Aorta (tissue), 5 donors: ENCODE measurements at regions not wholly inside any gene's neighbourhood (a gene's known extent, or its start where the extent isn't known, plus 50 kb on each side); places are given as distances from the start of the nearest gene placed in this dataset.
A peak's percentile ranks its signal among the peaks of the same experiment; 100 is the strongest.

ENCODE experiments used
- ATAC-seq: fragments of 200-7000 bp; cut with Tn5 transposase; one replicate; pipeline ENCODE4 v1.9.1; 2022; ENCODE audit warnings: moderate library complexity; ENCODE audit not compliant: low FRiP score
- DNase-seq, 2 donors: peaks; one replicate each; pipeline ENCODE4 v3.0.0-alpha.2; 2020
- H3K27ac ChIP-seq, 2 donors: one replicate each; pipeline ENCODE4 v1.5.1; 2013; ENCODE audit warnings: low read length in 2 of 2, mild to moderate bottlenecking in 2 of 2, moderate library complexity in 2 of 2, control low read depth in 1 of 2, inconsistent platforms in 1 of 2, low read depth in 1 of 2
- H3K27me3 ChIP-seq, 2 donors: one replicate each; pipeline ENCODE4 v1.6.1; 2013; ENCODE audit warnings: control low read depth in 1 of 2, low read length in 1 of 2, mild to moderate bottlenecking in 1 of 2, moderate library complexity in 1 of 2; ENCODE audit not compliant: insufficient read depth in 2 of 2, control insufficient read depth in 1 of 2
- H3K36me3 ChIP-seq, 2 donors: one replicate each; pipeline ENCODE4 v1.6.1; 2013; ENCODE audit warnings: control low read depth in 1 of 2, low read length in 1 of 2, mild to moderate bottlenecking in 1 of 2; ENCODE audit not compliant: insufficient read depth in 2 of 2, control insufficient read depth in 1 of 2
- H3K4me1 ChIP-seq, 2 donors: one replicate each; pipeline ENCODE4 v1.6.1; 2013; ENCODE audit warnings: low read length in 2 of 2, control low read depth in 1 of 2, mild to moderate bottlenecking in 1 of 2, moderate library complexity in 1 of 2; ENCODE audit not compliant: insufficient read depth in 2 of 2, control insufficient read depth in 1 of 2
- H3K4me3 ChIP-seq, 2 donors: one replicate each; pipeline ENCODE4 v1.5.1; 2013; ENCODE audit warnings: low read length in 2 of 2, control low read depth in 1 of 2, mild to moderate bottlenecking in 1 of 2
- H3K9me3 ChIP-seq: one replicate; pipeline ENCODE4 v1.6.1; 2013; ENCODE audit warnings: mild to moderate bottlenecking, low read length; ENCODE audit not compliant: control insufficient read depth
- WGBS, 2 donors: extraction: QIAGEN DNeasy Blood & Tissue Kit; methylation state at CpG; one replicate each; pipeline ENCODE4 v1.1.7; 2013; 5-methylcytosine and 5-hydroxymethylcytosine counted together
- intact Hi-C, 2 donors: fragments of 100-400 bp; cut with DNase I; formaldehyde crosslinking; loops; one replicate each; pipeline versions ENCODE4 v1.14.2 to v1.15.0; 2022
- donor health status: healthy with polysubstance abuse.
- donor health status: Bipolar disorder and iron deficiency.
- donor health status: DM: no; HTN: no; CAD: no.
- donor health status: DM: no; HTN: no; CAD: no.
- donor health status: DM: yes; HTN: yes; CAD: no.

GRCh38 chr2:221102896-221103688 lies 469.0 kb downstream of the EPHA4 start:
- Histone ChIP-seq H3K9me3 (no peaks in the 10 kb centered on the region), H3K27ac (no peak overlapping the region), H3K4me3 (no peak overlapping the region), H3K36me3 (no peaks in the 10 kb centered on the region), H3K27me3 (no peaks in the 10 kb centered on the region), H3K4me1 (no peaks in the 10 kb centered on the region)
- WGBS, 2 donors, result 76 to 77% methylated on average over 6 of the region's 6 CpGs
- no peak for ATAC-seq
- intact Hi-C loops, result loop anchor here in 1 of 2 donors (5.0 to 10.0 kb wide), 2 partner anchors 122 to 469 kb away; partner anchors contain the start of gene EPHA4
- DNase-seq, result no peak

- Histone ChIP-seq H3K36me3 (no peaks in the 10 kb centered on the region), H3K4me3 (no peak overlapping the region), H3K27ac (peak overlapping the region in 1 of 2 donors; percentile 22), H3K27me3 (no peaks in the 10 kb centered on the region), H3K4me1 (no peaks in the 10 kb centered on the region), H3K9me3 (no peaks in the 10 kb centered on the region)
- 38 to 41% methylated on average over 5 of the region's 5 CpGs for WGBS, 2 donors
- DNase-seq (peak in 1 of 2 donors; percentile 46), ATAC-seq (peak; percentile 66)
- intact Hi-C loops, result loop anchor here in 1 of 2 donors (5.0 to 10.0 kb wide), 2 partner anchors 121 to 468 kb away; partner anchors contain the start of gene EPHA4
Observed at GRCh38 chr2:221103930-221104329, 468.2 kb downstream of the EPHA4 start.

DNA sequence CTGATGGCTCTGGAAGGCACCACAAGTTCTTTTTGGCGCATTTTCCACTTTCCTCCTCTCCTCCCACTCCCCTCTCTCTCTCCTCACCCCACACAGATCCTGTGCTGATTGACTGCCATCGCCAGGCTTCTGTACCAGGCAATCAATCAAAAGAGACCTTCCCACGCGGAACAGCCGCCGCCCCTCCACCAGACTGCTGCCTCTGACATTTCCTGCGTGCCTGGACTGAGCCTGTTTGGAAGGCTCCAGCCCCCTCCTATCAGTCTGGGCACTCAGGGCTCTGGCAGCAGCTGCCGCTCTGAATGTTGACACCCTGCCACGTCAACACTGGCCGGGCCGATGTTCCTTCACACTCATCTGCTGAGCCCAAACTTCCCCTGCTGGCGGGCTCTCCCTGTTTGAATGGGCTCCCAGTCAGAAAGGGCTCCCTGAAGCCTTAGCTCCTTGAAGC lies 467.7 kb downstream of the EPHA4 start:
- peak; percentile 90 for ATAC-seq
- no peaks in the 10 kb centered on the region for H3K4me1 ChIP-seq
- WGBS, 2 donors, result 0 to 4% methylated on average over 12 of the region's 12 CpGs
- peak; percentile 90 to 91 for DNase-seq
- no peak overlapping the region for H3K4me3 ChIP-seq
- no peaks in the 10 kb centered on the region for H3K9me3 ChIP-seq
- H3K27ac ChIP-seq, result peak overlapping the region in 1 of 2 donors; percentile 22
- intact Hi-C loops, result loop anchor here in 1 of 2 donors (5.0 to 10.0 kb wide), 2 partner anchors 120 to 468 kb away; partner anchors contain the start of gene EPHA4
- no peaks in the 10 kb centered on the region for H3K36me3 ChIP-seq
- no peaks in the 10 kb centered on the region for H3K27me3 ChIP-seq

- no peaks in the 10 kb centered on the region for H3K36me3 ChIP-seq
- ATAC-seq, result no peak
- 79 to 100% methylated on average over 3 of the region's 3 CpGs for WGBS, 2 donors
Observed at GRCh38 chr2:221106241-221106640, 465.9 kb downstream of the EPHA4 start.

GRCh38 chr2:221107424-221107823 lies 464.7 kb downstream of the EPHA4 start:
- no peaks in the 10 kb centered on the region for H3K4me1 ChIP-seq
- no peak overlapping the region for H3K27ac ChIP-seq
- intact Hi-C loops, result loop anchor here in 1 of 2 donors (10.0 kb wide), 1 partner anchor 117 kb away; no protein-coding TSS in a partner anchor
- no peaks in the 10 kb centered on the region for H3K36me3 ChIP-seq
- WGBS, 2 donors, result 97 to 100% methylated on average over 1 of the region's 1 CpG
- no peak for DNase-seq
- no peaks in the 10 kb centered on the region for H3K9me3 ChIP-seq
- no peak overlapping the region for H3K4me3 ChIP-seq
- no peaks in the 10 kb centered on the region for H3K27me3 ChIP-seq
- no peak for ATAC-seq

More at GRCh38 chr2:221106241-221106640, 465.9 kb downstream of the EPHA4 start:
- Histone ChIP-seq H3K27ac (no peak overlapping the region), H3K4me3 (no peak overlapping the region), H3K4me1 (no peaks in the 10 kb centered on the region), H3K9me3 (no peaks in the 10 kb centered on the region), H3K27me3 (no peaks in the 10 kb centered on the region)
- intact Hi-C loops, result loop anchor here in 1 of 2 donors (10.0 kb wide), 1 partner anchor 119 kb away; no protein-coding TSS in a partner anchor
- no peak for DNase-seq

DNA sequence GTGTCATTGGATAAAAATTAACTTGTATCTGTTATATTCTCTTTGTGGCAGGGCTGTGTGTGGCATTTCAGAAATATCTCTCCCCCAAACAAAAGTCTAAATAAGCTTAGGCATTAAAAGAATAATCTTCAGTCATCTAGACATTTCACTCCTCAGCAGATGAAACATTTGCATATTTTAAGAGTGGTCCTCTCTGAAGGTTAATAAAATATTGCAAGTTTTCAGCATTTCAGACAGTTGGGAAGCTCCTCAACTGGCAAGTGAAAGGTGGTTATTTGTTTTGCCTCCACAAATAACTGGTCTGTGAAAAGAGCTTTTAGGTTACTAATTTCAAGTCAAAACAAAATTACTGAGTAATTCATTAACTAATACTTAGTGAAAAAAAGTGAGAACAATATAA lies 462.6 kb downstream of the EPHA4 start:
- no peak for ATAC-seq
- no peak for DNase-seq
- H3K4me1 ChIP-seq, result no peaks in the 10 kb centered on the region
- H3K36me3 ChIP-seq, result no peaks in the 10 kb centered on the region
- intact Hi-C loops, result loop anchor here in 1 of 2 donors (10.0 kb wide), 1 partner anchor 115 kb away; no protein-coding TSS in a partner anchor
- no peaks in the 10 kb centered on the region for H3K27me3 ChIP-seq
- no peak overlapping the region for H3K4me3 ChIP-seq
- no peaks in the 10 kb centered on the region for H3K9me3 ChIP-seq
- no peak overlapping the region for H3K27ac ChIP-seq

- H3K4me1 ChIP-seq, result no peaks in the 10 kb centered on the region
- H3K27me3 ChIP-seq, result no peaks in the 10 kb centered on the region
- ATAC-seq (no peak), DNase-seq (no peak)
- intact Hi-C loops, result no loop called here
- no peaks in the 10 kb centered on the region for H3K36me3 ChIP-seq
- no peak overlapping the region for H3K4me3 ChIP-seq
- no peak overlapping the region for H3K27ac ChIP-seq
- 92 to 94% methylated on average over 4 of the region's 4 CpGs for WGBS, 2 donors
- no peaks in the 10 kb centered on the region for H3K9me3 ChIP-seq
Observed at GRCh38 chr2:221111739-221112138, 460.4 kb downstream of the EPHA4 start.

- Histone ChIP-seq H3K4me3 (no peak overlapping the region), H3K4me1 (no peaks in the 10 kb centered on the region), H3K36me3 (no peaks in the 10 kb centered on the region), H3K27me3 (no peaks in the 10 kb centered on the region), H3K9me3 (no peaks in the 10 kb centered on the region), H3K27ac (no peak overlapping the region)
- DNase-seq, result no peak
- ATAC-seq, result no peak
- intact Hi-C loops, result no loop called here
- WGBS, 2 donors, result 57 to 69% methylated on average over 3 of the region's 3 CpGs
Observed at GRCh38 chr2:221112744-221113143, 459.4 kb downstream of the EPHA4 start.

GRCh38 chr2:221115944-221116343 lies 456.2 kb downstream of the EPHA4 start:
- 82 to 83% methylated on average over 3 of the region's 3 CpGs for WGBS, 2 donors
- Histone ChIP-seq H3K27me3 (no peaks in the 10 kb centered on the region), H3K9me3 (peaks cover 2% of the 10 kb centered on the region), H3K27ac (no peak overlapping the region), H3K36me3 (peaks cover 0 to 2% of the 10 kb centered on the region in 2 donors), H3K4me3 (no peak overlapping the region), H3K4me1 (no peaks in the 10 kb centered on the region)
- no peak for ATAC-seq
- intact Hi-C loops, result no loop called here
- DNase-seq, result no peak
